H1 (cell line): ENCODE measurements at regions not wholly inside any gene's neighbourhood (a gene's known extent, or its start where the extent isn't known, plus 50 kb on each side); places are given as distances from the start of the nearest gene placed in this dataset.

Experiments
- GTF2F1 ChIP-seq: IDR thresholded peaks from 2 replicates; pipeline ENCODE4 v1.6.1; 2012; ENCODE audit warnings: low read depth, low read length, improper control_type of control experiment, borderline replicate concordance
- KDM1A ChIP-seq: fragments of 200-600, 300-600 bp; sonication (generic); IDR thresholded peaks from 2 replicates; pipeline ENCODE4 v1.7.1; 2016; ENCODE audit warnings: mild to moderate bottlenecking, low read length, borderline replicate concordance
- NANOG ChIP-seq: IDR thresholded peaks from 2 replicates; pipeline ENCODE4 v1.6.1; 2011; ENCODE audit warnings: low read length, low read depth, mild to moderate bottlenecking, inconsistent platforms; ENCODE audit not compliant: insufficient read depth, poor library complexity, severe bottlenecking
- TEAD4 ChIP-seq: IDR thresholded peaks from 2 replicates; pipeline ENCODE4 v1.6.1; 2012; ENCODE audit warnings: low read depth, low read length, inconsistent platforms, mixed read lengths

DNA sequence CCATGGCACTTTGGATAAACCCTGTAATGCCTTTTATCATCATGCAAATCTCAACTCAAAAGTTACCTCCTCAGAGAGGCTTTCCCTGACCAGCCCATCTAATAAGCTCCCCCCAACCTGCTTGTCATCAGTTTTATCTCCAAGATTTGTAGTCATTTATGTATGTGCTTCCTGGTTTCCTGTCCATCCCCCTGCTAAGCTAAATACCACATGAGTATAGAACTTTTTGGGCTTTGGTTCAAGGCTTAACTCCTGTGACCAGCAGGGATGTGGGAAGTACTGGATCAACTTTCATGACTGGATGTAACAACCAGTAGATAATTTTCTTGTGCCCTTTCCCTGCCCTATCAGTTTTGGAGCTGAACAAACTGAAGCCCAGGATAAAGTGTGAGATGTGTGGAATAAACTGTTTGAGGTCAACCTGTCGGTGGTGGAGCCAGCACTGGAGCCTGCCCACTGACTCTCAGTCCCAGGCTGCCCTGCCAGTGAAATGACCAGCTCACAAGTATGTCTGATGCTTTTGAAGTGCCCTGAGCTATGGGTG lies 148.6 kb downstream of the CYP26A1 start (continued):
- TF ChIP-seq TEAD4 (no peak), GTF2F1 (no peak), NANOG (no peak), KDM1A (no peak)
